HPDE6-E6E7 (cell line): ENCODE measurements at regions not wholly inside any gene's neighbourhood (a gene's known extent, or its start where the extent isn't known, plus 50 kb on each side); places are given as distances from the start of the nearest gene placed in this dataset.
"Not testable (repeated sequence)": the region's sequence is repeated elsewhere in the genome, so short reads cannot be mapped to it uniquely, and the experiment has no call there.

ENCODE experiments used
- DNase-seq: peaks from one replicate; pipeline ENCODE4 v3.0.0; 2011; ENCODE audit warnings: missing footprints; ENCODE audit errors: extremely low spot score

DNA sequence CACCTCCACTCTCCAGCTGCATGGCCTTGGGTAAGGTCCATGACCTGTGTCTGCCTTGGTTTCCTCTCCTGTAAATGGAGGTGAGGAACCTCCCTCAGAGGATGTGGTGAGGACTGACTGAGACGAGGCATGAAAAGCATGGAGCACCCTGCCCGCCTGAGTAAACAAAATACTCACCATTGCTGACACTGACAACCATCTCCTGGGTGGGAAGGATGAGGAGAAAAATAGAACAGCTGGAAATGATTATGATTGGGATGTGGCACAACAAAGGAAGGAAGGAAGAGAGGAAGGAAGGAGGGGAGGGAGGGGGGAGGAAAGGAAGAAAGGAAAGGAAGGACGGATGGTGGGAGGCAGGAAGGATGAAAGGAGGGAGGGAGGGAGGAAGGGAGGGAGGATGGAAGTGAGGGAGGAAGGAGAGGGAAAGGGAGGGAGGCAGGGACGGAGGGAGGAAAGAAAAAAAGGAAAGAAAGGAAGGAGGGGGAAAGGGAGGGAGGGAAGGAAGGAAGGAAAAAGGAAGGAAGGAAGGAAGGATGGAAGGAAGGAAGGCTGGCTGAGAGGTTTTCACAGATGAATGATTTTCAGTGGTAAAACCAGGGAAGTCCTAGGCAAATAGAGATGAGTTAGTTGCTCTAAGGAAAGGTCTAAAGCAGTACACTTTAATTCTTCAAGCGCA is 276.5 kb upstream of the XYLT1 start:
- no peak for DNase-seq

DNA sequence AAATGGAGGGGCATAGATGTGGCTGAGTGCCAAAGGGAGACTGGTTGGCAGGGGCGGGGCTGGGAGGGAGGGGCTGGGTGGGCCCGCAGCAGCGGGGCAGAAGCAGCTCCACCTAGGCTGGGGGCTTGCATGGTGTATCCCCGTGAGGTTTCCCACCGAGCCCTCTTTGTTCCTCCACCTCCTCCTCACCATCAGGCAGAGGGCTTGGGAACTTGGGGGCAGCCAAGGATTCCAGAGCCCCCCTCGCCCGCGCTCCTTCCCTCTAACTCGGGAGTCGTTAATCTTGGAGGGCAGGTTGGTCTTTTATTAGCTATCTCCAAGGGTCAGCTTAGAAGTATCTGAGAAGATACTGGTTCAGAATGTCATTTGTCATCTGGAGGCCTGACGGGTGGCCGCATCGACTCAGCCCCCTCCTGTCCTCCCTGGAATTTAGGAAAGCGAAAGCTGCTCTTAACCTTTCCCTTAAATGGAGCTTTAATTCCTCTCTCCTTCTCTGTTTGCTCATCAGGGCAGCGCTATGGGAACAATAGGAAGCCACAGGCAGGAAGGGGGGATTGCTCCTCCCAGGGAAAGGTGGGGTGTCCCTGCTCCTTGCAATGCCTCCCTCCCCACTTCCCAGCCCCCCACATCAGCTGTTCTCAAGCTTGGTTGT is 274.3 kb upstream of the XYLT1 start:
- DNase-seq, result no peak

DNA sequence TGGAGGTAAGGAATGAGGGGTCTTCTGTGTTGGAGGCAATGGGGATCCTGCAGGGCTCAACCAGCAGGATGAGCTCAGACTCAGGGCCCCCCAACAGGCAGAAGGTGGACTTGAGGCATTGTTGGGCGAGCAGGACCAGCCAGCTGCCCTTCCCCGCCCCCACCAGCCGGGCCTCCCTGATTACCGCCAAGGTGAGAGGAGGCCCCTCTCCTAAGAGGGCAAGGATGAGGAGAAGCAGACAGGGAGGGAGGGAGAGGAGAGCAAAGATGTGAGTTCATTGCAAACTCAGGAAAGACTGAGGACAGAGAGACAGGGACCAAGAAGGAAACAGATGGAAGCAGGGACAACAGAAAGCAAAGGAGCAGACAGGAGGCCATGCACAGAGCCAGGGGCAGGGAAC is 272.8 kb upstream of the XYLT1 start:
- DNase-seq, result no peak

DNA sequence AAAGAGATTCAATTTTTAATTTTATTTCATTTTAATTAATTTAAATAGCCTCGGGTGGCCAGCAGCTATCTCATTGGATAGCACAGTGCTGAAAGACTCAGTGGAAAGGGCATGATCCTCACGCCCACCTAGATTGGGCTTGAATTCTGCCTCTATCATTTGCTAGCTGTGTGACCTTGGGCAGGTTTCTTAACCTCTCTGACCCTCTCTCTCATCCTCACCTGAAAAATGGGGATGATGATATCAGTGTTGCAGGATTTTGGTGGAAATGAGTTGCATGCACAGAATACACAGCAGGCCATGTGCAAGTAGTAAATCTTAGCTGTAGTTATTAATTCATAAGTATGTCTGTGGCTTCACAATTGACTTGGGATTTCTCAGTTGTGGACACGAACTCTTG is 272.4 kb upstream of the XYLT1 start:
- no peak for DNase-seq

DNA sequence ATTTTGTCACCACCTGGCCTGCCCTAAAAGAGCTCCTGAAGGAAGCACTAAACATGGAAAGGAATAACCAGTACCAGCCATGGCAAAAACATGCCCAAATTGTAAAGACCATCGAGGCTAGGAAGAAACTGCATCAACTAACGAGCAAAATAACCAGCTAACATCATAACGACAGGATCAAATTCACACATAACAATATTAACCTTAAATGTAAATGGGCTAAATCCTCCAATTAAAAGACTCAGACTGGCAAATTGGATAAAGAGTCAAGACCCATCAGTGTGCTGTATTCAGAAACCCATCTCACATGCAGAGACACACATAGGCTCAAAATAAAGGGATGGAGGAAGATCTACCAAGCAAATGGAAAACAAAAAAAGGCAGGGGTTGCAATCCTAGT is 264.3 kb upstream of the XYLT1 start:
- DNase-seq, result not testable (repeated sequence)

DNA sequence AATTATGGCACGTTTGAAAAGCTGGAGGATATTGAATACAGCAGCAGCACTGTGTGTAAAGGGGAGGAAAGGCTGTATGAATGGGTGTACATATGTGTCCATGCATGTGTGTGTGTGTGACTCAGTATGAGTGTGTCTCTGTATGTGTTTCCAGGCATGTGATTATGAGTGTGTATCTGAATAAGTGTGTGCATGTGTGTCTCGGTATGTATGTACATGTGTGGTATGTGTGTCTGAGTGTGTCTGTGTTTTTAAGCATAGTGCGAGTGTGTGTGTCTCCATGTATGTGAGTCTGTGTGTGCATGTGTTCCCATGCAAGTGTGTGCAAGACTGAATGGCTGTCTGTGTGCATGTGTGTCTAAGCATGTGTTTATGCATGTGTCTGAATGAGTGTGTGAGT is 259.1 kb upstream of the XYLT1 start:
- DNase-seq, result no peak

DNA sequence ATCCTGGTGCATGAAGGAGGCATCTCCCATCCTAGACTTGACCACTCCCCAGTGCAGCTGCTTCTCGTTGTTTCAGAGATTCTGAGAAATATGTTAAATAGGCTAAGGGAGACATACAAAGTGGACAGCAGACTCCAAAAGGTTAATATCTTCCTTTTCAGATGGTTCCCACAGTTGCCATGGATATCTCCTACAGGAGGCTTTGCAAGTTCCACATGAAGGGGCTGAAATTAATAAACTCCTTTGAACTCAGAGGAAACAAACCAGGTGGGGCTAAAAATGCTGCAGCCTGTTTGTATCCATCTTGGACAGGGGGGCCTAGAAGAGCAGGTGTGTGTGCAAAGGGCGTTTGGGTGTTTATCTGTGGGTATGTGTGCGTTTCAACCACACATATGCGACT is 257.4 kb upstream of the XYLT1 start:
- DNase-seq, result no peak

DNA sequence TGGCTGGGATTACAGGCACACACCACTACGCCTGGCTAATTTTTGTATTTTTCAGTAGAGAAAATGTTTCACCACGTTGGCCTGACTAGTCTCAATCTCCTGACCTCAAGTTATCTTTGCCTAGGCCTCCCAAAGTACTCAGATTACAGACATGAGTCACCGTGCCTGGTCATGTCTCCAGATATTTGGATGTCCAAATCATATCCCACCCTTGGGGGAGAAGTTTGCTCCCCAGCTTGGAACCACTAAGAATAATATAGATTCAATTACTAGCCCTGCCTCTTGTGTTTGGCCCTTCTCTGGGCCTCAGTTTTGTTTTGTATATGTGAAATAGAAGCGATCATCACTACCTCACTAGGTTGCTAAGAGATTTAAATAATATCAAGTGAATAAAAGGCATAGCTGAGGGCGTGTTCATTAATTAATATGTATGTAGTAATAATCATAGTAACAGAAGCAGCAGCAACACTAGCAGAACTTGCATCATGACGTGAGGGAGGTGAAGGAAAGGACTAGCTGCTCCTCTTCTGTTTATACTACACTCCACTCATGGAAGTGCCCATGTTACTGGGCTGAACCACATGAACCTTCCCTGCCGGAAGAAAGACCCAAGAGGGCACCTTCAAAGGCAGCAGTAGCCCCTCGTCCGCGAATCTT is 253.6 kb upstream of the XYLT1 start:
- no peak for DNase-seq

DNA sequence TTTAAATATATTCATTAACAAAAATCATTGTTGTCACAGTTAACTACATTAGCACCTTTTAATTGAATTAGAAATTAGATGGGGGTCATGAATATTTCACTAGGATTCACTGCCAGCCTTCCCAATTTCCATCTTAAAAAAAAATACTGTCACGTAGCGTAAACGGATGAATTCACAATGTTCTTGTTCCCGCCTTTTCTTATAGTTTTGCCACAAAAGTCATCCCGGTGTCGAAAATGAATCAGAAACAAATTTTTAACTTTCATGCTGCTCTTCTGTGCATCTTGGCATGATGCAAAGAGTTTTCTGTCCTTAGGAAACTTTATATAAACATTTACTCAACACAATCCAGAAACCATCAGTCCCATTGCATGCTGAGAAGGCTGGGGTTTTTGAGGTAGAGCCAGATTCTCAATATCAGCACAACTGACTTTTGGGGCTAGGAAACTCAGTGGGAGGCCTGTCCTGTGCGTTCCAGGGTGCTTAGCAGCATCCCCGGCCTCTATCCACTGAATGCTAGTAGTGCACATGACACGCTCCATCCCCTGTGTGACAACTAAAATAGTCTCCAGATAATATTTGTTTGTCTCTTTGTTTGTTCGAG is 252.9 kb upstream of the XYLT1 start:
- DNase-seq, result no peak

DNA sequence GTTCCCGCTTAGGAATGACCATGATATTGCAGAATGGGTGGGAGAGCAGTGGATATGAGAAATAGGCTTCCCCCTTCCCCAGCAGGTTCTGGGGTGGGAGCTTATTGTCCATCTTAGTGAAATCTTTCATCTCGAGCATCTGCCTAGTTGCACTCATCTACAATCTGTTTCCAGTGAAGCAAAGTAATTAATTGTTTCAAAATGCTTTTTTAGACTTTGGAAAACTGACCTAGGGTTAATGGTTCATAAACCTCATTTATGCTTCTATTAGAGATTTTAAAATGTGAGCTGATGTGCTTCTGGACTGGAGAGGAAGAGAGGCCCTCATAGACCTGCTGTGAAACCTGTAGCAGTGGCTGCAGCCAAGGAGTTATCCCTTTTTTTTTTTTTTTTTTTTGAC is 247.7 kb upstream of the XYLT1 start:
- DNase-seq, result no peak

DNA sequence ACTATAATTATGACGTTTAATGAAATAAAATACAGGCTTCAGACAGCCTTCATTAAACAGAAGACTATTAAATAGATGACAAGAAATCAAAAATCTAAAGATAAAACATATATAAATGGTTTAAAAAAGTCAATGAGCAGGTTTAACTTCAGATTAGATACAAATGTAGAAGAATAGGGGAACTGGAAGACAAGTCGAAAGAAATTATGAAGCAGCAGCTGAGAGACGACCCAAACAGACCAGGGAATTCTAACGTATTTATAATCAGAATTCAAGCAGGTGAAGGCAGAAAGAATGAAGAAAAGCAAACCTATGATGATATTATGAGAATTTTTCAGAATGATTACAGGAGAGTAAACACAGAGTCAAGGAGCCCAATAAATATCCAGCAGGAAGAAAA is 235.1 kb upstream of the XYLT1 start:
- DNase-seq, result no peak

DNA sequence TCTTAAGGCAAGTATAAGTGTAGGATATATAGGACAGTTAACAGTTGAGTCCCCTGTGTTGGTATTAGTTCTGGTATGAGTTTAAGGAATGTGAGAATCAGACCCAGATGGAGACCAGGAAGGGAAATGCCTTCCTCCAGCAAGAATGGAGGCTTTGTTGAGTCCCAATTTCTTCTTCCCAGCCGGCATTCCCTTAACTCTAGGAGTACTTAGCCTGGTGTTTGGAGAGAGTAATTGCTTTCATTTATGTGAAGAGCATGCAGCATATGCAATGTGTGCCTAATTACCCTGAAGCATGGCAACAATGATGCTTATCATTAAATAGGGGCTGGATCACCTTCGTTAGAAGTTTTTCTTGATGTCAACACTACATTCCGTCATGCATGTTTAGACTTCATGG is 225.9 kb upstream of the XYLT1 start:
- no peak for DNase-seq

DNA sequence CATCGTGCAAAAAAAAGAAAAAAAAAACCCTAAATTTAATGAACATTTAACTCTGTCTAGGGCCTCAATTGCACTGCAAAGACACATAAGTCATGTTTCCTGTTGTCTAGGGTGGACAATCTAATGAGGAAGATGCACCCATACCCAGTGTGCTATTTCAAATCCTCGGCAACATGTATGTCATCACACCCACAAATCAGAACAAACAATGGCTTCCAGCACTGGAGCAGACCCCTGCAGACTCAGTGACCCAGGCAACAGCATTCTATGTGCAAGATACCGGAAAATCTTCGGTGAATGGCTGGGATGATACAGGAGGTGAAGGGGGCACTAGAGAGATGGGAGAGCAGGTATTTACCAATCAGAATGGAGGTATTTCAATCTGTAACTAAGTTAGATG is 221.7 kb upstream of the XYLT1 start:
- DNase-seq, result no peak

DNA sequence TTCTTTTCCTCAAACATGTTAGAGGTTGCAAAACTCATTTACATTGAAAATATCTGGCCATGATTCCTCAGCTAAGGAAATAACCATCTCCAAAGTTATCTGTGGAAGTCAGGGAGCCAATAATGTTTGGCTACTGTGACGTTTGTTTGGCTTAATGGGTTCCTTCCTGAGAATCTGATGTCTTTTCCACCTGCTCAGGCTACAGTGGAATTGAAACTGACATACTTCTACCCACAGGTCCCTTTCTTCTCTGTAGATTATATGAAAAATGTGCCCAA is 221.1 kb upstream of the XYLT1 start:
- no peak for DNase-seq

DNA sequence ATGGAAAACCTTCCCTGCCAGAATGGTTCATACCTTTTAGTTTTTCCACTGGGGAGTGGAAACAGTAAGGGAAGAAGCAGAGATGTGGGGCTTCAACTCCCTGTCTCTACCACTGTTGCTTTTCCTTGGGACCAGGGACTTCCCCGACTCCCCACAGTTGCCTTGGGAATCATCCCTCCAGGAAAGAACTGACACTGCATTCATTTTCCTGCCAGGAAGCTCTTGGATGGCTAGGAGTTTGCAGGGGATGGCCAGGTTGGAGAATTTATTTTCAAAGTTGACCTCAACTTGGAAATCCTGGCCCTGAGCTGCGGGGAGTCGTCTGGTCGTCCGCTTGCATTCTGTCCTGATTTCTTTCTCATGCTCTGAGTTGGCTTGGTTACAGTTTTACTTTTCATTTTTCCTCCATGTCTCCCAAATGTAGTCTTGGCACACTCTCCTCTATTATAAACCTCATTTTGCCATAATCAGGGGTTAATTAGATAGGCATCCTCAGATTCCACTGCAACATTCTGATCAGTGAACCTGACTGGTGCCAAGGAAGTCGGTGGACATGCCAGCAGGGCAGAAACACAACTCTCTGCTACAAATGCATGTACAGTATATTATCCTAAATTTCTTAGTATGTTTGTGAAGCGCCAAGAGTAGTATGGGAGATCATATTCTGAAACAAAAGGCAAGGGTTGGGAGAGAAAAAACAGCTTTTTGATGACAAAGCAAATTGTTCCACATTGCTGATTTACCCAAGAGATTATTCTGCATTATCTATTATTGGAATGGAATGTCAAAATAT is 220.5 kb upstream of the XYLT1 start:
- no peak for DNase-seq

DNA sequence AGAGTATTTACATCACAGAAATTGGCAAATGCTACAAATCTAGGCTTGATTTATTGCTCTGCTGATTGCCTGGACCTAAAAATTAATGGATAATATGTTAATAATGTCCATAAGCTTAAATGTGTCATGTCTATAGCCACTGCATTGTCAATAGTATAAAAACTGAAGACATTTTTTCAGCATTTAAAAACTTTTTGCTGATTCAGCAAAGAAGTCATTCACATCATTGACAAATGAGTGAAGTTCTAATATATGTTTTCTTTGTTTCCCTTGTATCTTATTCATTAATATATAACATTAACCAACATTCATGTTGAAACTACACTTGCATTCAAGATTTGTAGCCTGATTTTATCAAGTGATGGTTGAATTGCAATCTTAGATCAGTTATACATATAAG is 214.7 kb upstream of the XYLT1 start:
- no peak for DNase-seq

DNA sequence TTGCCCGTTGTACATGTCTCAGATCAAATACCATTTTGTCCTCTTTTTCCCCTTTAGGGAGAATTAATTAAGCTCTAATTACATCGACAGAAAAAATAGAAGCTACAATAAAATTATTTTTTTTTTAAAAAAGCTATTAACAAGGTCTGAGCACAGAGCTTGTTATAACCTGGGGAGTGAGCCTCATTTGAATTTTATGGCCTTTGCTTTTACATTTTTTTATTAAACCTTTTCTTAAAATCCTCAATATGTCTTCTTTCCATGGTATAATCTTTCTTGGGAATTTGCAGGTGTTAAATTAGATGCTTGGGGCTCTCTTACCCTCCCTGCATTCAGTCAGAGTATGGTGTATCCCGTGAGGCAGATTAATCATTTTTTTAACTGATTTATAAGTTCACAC is 212.5 kb upstream of the XYLT1 start:
- no peak for DNase-seq

DNA sequence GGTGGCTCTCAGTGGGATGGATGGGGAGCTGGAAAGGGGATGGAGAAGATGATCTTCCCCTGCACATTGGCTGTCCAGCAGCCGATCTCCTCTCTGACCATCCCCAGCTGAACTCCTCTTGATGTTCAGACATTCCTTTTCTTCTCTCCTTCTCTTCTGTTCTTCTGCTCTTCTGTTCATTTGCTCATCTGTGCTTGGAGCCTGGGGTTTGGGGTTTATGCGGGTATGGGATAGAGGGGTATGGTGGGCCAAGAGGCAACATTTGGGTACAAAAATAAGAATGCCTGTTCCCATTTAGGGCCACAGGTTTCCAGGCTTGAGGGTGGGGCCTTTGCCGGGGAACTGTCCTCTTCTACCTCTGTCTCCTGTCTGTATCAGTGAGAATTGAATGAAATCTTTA is 205.4 kb upstream of the XYLT1 start:
- no peak for DNase-seq

DNA sequence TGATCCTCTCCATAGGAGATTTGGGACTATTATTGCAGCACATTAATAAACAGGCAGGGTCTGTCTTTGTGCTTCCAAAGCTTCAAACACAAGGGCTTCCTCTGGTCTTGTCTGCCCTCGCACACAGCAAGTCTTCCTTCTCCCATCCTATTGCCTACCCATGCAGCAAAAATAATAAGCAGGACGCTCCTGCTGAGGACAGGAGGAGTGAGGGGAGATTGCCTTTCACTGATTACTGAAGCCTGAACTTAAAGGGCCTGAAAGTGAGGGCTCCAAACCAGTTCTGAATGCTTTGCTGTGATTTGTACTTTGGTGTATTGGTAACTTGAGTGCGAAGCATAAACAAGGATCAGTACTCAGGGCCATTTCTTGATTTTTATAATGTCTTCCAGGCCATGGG is 197.6 kb upstream of the XYLT1 start:
- DNase-seq, result no peak

DNA sequence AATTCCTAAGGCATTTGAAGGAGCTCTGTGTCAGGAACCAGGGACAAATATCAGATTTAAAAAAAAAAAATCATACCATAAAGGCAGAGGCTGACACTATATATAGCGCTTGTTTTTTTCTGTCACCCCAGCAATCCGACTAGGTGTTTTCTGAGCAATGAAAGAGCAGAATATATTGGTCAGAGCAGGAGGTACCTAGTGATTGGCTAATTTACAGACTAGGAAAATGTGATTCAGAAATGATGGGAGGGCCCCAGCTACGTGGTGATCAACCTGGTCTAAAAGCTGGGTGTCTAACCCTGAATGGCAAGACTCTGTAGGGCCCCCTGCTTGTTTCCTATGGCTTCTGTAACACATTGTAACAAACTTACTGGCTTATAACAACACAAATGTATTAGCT is 195.5 kb upstream of the XYLT1 start:
- DNase-seq, result no peak

DNA sequence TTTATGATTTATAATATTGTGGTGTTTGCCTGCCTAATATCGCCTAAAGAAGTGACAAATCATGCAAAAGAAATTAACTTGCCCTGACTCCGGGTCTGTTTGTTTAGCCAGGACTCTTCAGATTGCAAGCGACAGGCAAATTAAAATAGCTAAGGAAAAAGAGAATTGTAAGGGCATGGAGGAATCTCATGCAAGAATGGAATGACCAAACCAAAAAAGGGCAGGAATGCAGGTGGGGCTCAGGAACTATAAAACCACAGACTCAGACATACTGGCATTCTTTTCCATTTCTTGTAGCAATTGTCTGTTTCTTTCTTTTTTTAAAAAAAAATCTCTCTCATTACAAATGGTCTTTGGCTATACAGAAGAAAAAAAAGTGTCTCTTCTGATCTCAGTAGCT is 188.1 kb upstream of the XYLT1 start:
- DNase-seq, result no peak

DNA sequence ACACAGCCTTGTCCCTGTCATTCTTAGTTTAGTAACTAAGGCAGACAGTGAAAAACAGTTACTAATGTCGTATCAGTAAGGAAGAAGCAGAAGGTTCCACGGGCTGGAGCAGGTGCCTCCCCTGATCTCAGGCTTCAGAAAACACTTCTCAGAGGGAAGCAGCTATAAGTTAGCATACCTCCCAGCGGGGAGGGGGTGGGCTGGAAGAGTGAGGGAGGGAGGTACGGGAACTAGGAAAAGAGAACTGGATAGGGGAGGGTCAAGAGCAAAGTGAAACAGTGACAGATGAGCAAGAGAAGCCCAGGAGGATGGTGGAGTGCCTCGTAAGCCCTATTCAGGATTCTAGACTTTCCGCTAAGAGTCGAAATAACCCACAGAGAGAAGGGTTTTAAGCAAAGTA is 186.3 kb upstream of the XYLT1 start:
- no peak for DNase-seq

DNA sequence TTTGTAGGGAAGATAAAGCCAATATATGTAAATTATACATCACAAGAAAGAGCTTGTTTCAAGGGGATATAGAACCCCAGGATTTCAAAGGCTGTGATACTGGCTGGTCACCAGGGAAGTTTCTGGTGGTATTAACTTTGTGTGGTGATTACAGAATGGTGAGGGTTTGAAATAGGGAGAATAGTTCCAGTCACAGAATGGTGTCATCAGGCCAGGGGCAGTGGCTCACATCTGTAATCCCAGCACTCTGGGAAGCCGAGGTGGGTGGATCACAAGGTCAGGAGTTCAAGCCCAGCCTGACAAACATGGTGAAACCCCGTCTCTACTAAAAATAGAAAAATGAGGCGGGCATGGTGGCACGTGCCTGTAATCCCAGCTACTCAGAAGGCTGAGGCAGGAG is 183.8 kb upstream of the XYLT1 start:
- DNase-seq, result no peak
